Endothelial cell (in vitro differentiated cells): ENCODE measurements at regions not wholly inside any gene's neighbourhood (a gene's known extent, or its start where the extent isn't known, plus 50 kb on each side); places are given as distances from the start of the nearest gene placed in this dataset.

ENCODE experiments used
- DNase-seq: peaks from one replicate; pipeline ENCODE4 v3.0.0; 2021; ENCODE audit warnings: low spot score
- H3K27ac Mint-ChIP-seq: one replicate; pipeline ENCODE4 v1.8.0; 2021; ENCODE audit warnings: mixed read lengths, inconsistent platforms; ENCODE audit not compliant: unreplicated experiment
- H3K27me3 Mint-ChIP-seq: one replicate; pipeline ENCODE4 v1.8.0; 2021; ENCODE audit warnings: mild to moderate bottlenecking, moderate library complexity, mixed read lengths, inconsistent platforms; ENCODE audit not compliant: unreplicated experiment
- H3K36me3 Mint-ChIP-seq: one replicate; pipeline ENCODE4 v1.8.0; 2021; ENCODE audit warnings: mild to moderate bottlenecking, low read depth, mixed read lengths, inconsistent platforms; ENCODE audit not compliant: unreplicated experiment
- H3K4me1 Mint-ChIP-seq: one replicate; pipeline ENCODE4 v1.8.0; 2021; ENCODE audit warnings: mild to moderate bottlenecking, mixed read lengths, inconsistent platforms; ENCODE audit not compliant: unreplicated experiment
- H3K4me3 Mint-ChIP-seq: one replicate; pipeline ENCODE4 v1.8.0; 2021; ENCODE audit warnings: mild to moderate bottlenecking, mixed read lengths, inconsistent platforms; ENCODE audit not compliant: unreplicated experiment
- H3K9me3 Mint-ChIP-seq: one replicate; pipeline ENCODE4 v1.8.0; 2021; ENCODE audit warnings: mixed read lengths, inconsistent platforms; ENCODE audit not compliant: unreplicated experiment
- TF ChIP-seq, protein P1 (sequence below): fragments of 200-600 bp; sonication (generic); IDR thresholded peaks from one replicate; pipeline ENCODE4 v1.5.0; 2021; ENCODE audit warnings: antibody characterized with exemption; ENCODE audit not compliant: unreplicated experiment

DNA sequence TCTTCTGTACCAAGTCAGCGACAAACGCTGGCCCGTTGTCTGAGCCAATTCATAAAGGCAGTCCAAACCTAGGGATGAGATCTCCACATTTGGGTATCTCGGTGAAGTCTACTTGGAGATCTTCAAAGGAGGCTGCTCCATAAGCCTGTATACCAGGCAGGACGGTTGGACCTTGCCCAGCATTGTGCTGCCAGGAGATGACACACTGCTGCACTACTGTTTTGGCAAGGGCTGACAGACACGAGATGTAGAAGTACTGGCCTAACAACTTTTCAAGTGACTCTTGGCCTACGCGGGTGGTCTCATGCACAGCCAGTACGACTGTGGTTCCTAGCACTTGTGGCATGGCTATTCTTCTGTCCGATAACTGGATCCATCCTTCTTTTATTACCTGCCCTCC is 135.3 kb downstream of the SLC38A6 start:
- DNase-seq: no peak
- H3K9me3 Mint-ChIP-seq: peaks cover 10% of the 10 kb centered on the region
- H3K36me3 Mint-ChIP-seq: peaks cover 20% of the 10 kb centered on the region
- peaks cover 3% of the 10 kb centered on the region for H3K27me3 Mint-ChIP-seq
- H3K27ac Mint-ChIP-seq: no peak overlapping the region
- TF ChIP-seq, protein P1, sequence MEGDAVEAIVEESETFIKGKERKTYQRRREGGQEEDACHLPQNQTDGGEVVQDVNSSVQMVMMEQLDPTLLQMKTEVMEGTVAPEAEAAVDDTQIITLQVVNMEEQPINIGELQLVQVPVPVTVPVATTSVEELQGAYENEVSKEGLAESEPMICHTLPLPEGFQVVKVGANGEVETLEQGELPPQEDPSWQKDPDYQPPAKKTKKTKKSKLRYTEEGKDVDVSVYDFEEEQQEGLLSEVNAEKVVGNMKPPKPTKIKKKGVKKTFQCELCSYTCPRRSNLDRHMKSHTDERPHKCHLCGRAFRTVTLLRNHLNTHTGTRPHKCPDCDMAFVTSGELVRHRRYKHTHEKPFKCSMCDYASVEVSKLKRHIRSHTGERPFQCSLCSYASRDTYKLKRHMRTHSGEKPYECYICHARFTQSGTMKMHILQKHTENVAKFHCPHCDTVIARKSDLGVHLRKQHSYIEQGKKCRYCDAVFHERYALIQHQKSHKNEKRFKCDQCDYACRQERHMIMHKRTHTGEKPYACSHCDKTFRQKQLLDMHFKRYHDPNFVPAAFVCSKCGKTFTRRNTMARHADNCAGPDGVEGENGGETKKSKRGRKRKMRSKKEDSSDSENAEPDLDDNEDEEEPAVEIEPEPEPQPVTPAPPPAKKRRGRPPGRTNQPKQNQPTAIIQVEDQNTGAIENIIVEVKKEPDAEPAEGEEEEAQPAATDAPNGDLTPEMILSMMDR: no peak
- H3K4me3 Mint-ChIP-seq: no peak overlapping the region
- no peaks in the 10 kb centered on the region for H3K4me1 Mint-ChIP-seq

DNA sequence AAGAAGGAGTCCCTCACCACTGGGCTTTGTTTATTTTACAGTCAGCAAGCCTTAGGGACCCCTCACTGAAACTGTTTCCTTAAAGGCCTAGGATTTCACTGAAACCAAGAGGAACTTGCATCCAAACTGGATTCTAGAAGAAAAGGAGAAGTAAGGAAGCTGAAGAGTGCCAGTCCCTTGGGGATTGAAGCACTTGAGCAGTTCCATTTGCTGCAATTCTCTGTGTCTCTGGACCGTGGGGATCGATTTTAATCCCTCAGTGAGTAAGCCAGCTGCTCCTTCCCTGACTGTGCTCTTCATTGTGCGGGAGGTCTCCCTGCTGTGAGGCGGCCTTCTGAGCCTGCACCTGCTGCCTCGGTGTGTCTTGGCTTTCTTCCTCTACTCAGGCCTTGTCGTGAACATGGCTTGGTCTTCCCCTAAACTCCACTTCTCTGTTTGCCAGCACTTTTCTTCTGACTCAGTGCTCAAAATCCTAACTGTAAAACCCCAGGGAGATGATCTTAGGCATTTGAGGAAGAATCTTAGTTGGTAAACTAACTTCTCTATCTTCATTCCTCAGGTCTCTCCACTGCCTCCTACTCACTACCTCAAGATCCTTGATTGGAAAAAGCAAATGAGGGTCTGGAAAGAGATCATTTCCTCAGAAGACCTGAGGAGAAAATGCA is 132.6 kb downstream of the SLC38A6 start:
- DNase-seq: no peak
- Mint-ChIP-seq H3K9me3 (peaks cover 10% of the 10 kb centered on the region), H3K27me3 (peaks cover 3% of the 10 kb centered on the region), H3K27ac (no peak overlapping the region), H3K36me3 (peaks cover 15% of the 10 kb centered on the region), H3K4me1 (no peaks in the 10 kb centered on the region), H3K4me3 (no peak overlapping the region)
- TF ChIP-seq, protein P1: no peak

DNA sequence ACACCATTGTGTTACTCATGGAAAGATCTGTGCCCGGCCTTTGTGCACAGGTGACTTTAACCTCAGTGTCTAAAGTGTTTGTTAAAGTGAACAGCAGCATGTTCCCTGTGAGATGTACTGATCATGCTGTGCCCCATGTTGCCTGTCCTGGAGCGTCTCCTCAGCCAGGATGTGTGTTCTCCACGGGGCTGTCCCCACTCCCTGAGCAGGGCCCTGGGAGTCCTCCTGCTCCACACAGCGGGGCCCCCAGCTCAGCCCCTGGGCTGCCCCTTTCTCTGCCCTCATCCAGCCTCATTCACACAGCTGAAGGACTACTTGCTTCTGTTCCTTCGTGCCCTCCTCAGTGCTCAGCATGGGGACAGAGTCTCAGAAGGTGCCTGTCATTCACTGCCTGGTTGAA is 131.5 kb downstream of the SLC38A6 start:
- H3K36me3 Mint-ChIP-seq: peaks cover 19% of the 10 kb centered on the region
- H3K27me3 Mint-ChIP-seq: peaks cover 3% of the 10 kb centered on the region
- H3K9me3 Mint-ChIP-seq: peaks cover 10% of the 10 kb centered on the region
- H3K27ac Mint-ChIP-seq: no peak overlapping the region
- peaks cover 8% of the 10 kb centered on the region for H3K4me1 Mint-ChIP-seq
- H3K4me3 Mint-ChIP-seq: no peak overlapping the region
- DNase-seq: no peak
- TF ChIP-seq, protein P1: no peak

- Mint-ChIP-seq H3K4me3 (no peak overlapping the region), H3K27me3 (peaks cover 5% of the 10 kb centered on the region), H3K27ac (no peak overlapping the region), H3K36me3 (peaks cover 15% of the 10 kb centered on the region), H3K4me1 (peaks cover 10% of the 10 kb centered on the region), H3K9me3 (peaks cover 10% of the 10 kb centered on the region)
- TF ChIP-seq, protein P1: no peak
- DNase-seq: no peak
Observed at GRCh38 chr14:61111731-61112130, 130.7 kb downstream of the SLC38A6 start.

- H3K27me3 Mint-ChIP-seq: peaks cover 5% of the 10 kb centered on the region
- no peak overlapping the region for H3K27ac Mint-ChIP-seq
- H3K9me3 Mint-ChIP-seq: peaks cover 10% of the 10 kb centered on the region
- H3K4me1 Mint-ChIP-seq: peaks cover 10% of the 10 kb centered on the region
- no peak overlapping the region for H3K4me3 Mint-ChIP-seq
- peaks cover 15% of the 10 kb centered on the region for H3K36me3 Mint-ChIP-seq
- TF ChIP-seq, protein P1: no peak
- DNase-seq: no peak
Observed at GRCh38 chr14:61111209-61111665, 130.2 kb downstream of the SLC38A6 start.
